GM12878 (cell line): ENCODE measurements at regions not wholly inside any gene's neighbourhood (a gene's known extent, or its start where the extent isn't known, plus 50 kb on each side); places are given as distances from the start of the nearest gene placed in this dataset.

ENCODE experiments used
- ATAC-seq: fragments of 200-7000 bp; cut with Tn5 transposase; 3 replicates; pipeline ENCODE4 v1.9.1; 2020; ENCODE audit warnings: mild to moderate bottlenecking, moderate library complexity
- BruUV-seq: library from RNA; stranded (reverse); fragments of 400-500 nt; replicated peaks from 2 replicates; lab custom pipeline; 2021; lab: Mats Ljungman, UMichigan
- CTCF ChIA-PET: fragments of 300-600 bp; sonication (Branson Sonifier 250); formaldehyde crosslinking; extraction: SDS; loops from one replicate; lab custom pipeline; 2021; ENCODE audit warnings: inconsistent platforms; lab: Yijun Ruan, JAX
- POLR2A ChIA-PET: fragments of 350-600 bp; formaldehyde crosslinking; extraction: SDS; loops from one replicate; lab custom pipeline; 2021; ENCODE audit warnings: inconsistent platforms; lab: Charles Lee
- RAD21 ChIA-PET: fragments of 300-600 bp; sonication (Branson Sonifier 250); formaldehyde crosslinking; loops from one replicate; lab custom pipeline; 2023; ENCODE audit warnings: antibody characterized with exemption; ENCODE audit not compliant: unreplicated experiment; lab: Charles Lee
- SMC1A ChIA-PET: fragments of 300-600 bp; sonication (Branson Sonifier 250); formaldehyde crosslinking; loops from one replicate; lab custom pipeline; 2023; ENCODE audit not compliant: unreplicated experiment, uncharacterized antibody; lab: Charles Lee
- DNase-seq: peaks from one replicate; pipeline ENCODE4 v3.0.0-alpha.2; 2011; ENCODE audit warnings: low read depth, low spot score
- FAIRE-seq: peaks from 3 replicates; lab custom pipeline; 2011; peaks lifted over from hg19 to GRCh38; lab: Jason Lieb, UNC
- H2AFZ ChIP-seq: 2 replicates; pipeline ENCODE4 v1.6.0; 2011; ENCODE audit warnings: low read depth, low read length, control low read depth; ENCODE audit not compliant: control insufficient read depth
- H3K27ac ChIP-seq: 2 replicates; pipeline ENCODE4 v1.5.1; 2011; ENCODE audit warnings: control low read depth; ENCODE audit not compliant: control insufficient read depth, insufficient read depth
- H3K27me3 ChIP-seq, 2 experiments: replicated peaks in 1 of 2; 2 replicates each; pipeline versions ENCODE4 v1.6.0 to v1.6.1; 2011; ENCODE audit warnings: low read length in 1 of 2; ENCODE audit not compliant: control insufficient read depth in 2 of 2, insufficient read depth in 2 of 2
- H3K36me3 ChIP-seq, 2 experiments: 2 replicates each; pipeline ENCODE4 v1.5.1; 2011; ENCODE audit warnings: low read length in 1 of 2; ENCODE audit not compliant: control insufficient read depth in 2 of 2, insufficient read depth in 2 of 2
- H3K4me1 ChIP-seq: 2 replicates; pipeline ENCODE4 v1.6.1; 2011; ENCODE audit warnings: mild to moderate bottlenecking, low read length, moderate library complexity, mixed read lengths; ENCODE audit not compliant: control insufficient read depth, insufficient read depth
- H3K4me2 ChIP-seq: 2 replicates; pipeline ENCODE4 v1.6.0; 2011; ENCODE audit warnings: control low read depth; ENCODE audit not compliant: control insufficient read depth, insufficient read depth
- H3K4me3 ChIP-seq: fragments of 200-600 bp; sonication (generic); 2 replicates; pipeline ENCODE4 v1.5.1; 2016
- H3K79me2 ChIP-seq: 2 replicates; pipeline ENCODE4 v1.6.0; 2011; ENCODE audit warnings: low read length; ENCODE audit not compliant: control insufficient read depth, insufficient read depth
- H3K9ac ChIP-seq: 2 replicates; pipeline ENCODE4 v1.8.0; 2011; ENCODE audit warnings: low read length, control low read depth, mixed read lengths; ENCODE audit not compliant: control insufficient read depth, insufficient read depth
- H3K9me3 ChIP-seq: replicated peaks from 3 replicates; pipeline ENCODE4 v1.5.1; 2011; ENCODE audit warnings: mild to moderate bottlenecking, low read length; ENCODE audit not compliant: control insufficient read depth, insufficient read depth
- H4K20me1 ChIP-seq: 2 replicates; pipeline ENCODE4 v1.6.0; 2011; ENCODE audit not compliant: control insufficient read depth, insufficient read depth
- ASH2L ChIP-seq: fragments of 300-600, 200-600 bp; sonication (generic); IDR thresholded peaks from 2 replicates; pipeline ENCODE4 v1.6.1; 2017; ENCODE audit warnings: low read depth, mild to moderate bottlenecking, borderline replicate concordance
- CHD4 ChIP-seq: fragments of 200-600 bp; sonication (generic); IDR thresholded peaks from 2 replicates; pipeline ENCODE4 v1.6.1; 2016; ENCODE audit warnings: mild to moderate bottlenecking
- DPF2 ChIP-seq: fragments of 450-650 bp; IDR thresholded peaks from 2 replicates; pipeline ENCODE4 v1.6.1; 2017; ENCODE audit warnings: mild to moderate bottlenecking
- FOS ChIP-seq: IDR thresholded peaks from 3 replicates; pipeline ENCODE4 v1.6.1; 2011; ENCODE audit warnings: borderline replicate concordance; ENCODE audit not compliant: insufficient read length; ENCODE audit errors: extremely low read depth
- IRF3 ChIP-seq: fragments of 450-650 bp; IDR thresholded peaks from 2 replicates; pipeline ENCODE4 v1.6.1; 2014; ENCODE audit warnings: mild to moderate bottlenecking
- JUND ChIP-seq: IDR thresholded peaks from 2 replicates; pipeline ENCODE4 v1.6.1; 2012; ENCODE audit warnings: low read depth, mild to moderate bottlenecking, low read length, improper control_type of control experiment, moderate library complexity
- NR2F1 ChIP-seq: fragments of 450-650 bp; conservative IDR thresholded peaks from 2 replicates; pipeline ENCODE4 v1.6.1; 2017; ENCODE audit warnings: mild to moderate bottlenecking
- SMAD5 ChIP-seq: IDR thresholded peaks from 2 replicates; pipeline ENCODE4 v1.6.1; 2016; ENCODE audit warnings: antibody characterized with exemption, low read depth
- SP1 ChIP-seq: IDR thresholded peaks from one replicate; pipeline ENCODE4 v1.6.1; 2011; ENCODE audit warnings: low read depth, low read length
- ZBTB40 ChIP-seq: fragments of 450-650 bp; IDR thresholded peaks from 2 replicates; pipeline ENCODE4 v1.6.1; 2016; ENCODE audit warnings: mild to moderate bottlenecking, moderate library complexity, borderline replicate concordance
- WGBS: methylation state at CpG from one replicate; pipeline ENCODE4 v1.1.6; 2016; ENCODE audit warnings: low lambda C conversion rate; ENCODE audit not compliant: insufficient replicate concordance, insufficient coverage; ENCODE audit errors: missing lambda C conversion rate; 5-methylcytosine and 5-hydroxymethylcytosine counted together
- in situ Hi-C: fragments of 300-500 bp; cut with MboI; formaldehyde crosslinking; loops from 9 replicates; pipeline ENCODE4 v1.14.3; 2018; ENCODE audit warnings: mixed read lengths
- intact Hi-C: fragments of 100-400 bp; cut with micrococcal nuclease; formaldehyde crosslinking; loops from one replicate; pipeline ENCODE4 v1.14.2; 2022; ENCODE audit not compliant: unreplicated experiment
- TF ChIP-seq, protein P1 (sequence below): IDR thresholded peaks from 2 replicates; pipeline ENCODE4 v1.6.1; 2011; ENCODE audit warnings: borderline replicate concordance, low read depth, mild to moderate bottlenecking, moderate library complexity, low read length; ENCODE audit not compliant: insufficient read depth, poor library complexity, severe bottlenecking
- TF ChIP-seq, protein P2 (sequence below): fragments of 450-650 bp; IDR thresholded peaks from 2 replicates; pipeline ENCODE4 v1.6.1; 2016; ENCODE audit warnings: mild to moderate bottlenecking
- TF ChIP-seq, protein P3 (sequence below): fragments of 450-650 bp; formaldehyde crosslinking; IDR thresholded peaks from 2 replicates; pipeline ENCODE4 v1.5.0; 2022; ENCODE audit warnings: mild to moderate bottlenecking, missing genetic modification characterization

- ChIA-PET RAD21 (interaction anchor here (0.8 to 6.6 kb wide), 7 partner anchors 14 to 340 kb away, joined by 3 to 96 read pairs (median 29); no protein-coding TSS in a partner anchor), CTCF (interaction anchor here (6.7 to 6.8 kb wide), 2 partner anchors 56 to 107 kb away, joined by 52 to 77 read pairs; no protein-coding TSS in a partner anchor), SMC1A (interaction anchor here (0.7 to 6.7 kb wide), 14 partner anchors 7 to 213 kb away, joined by 3 to 116 read pairs (median 3); no protein-coding TSS in a partner anchor), POLR2A (interaction anchor here (1.1 kb wide), 1 partner anchor 9 kb away, joined by 4 read pairs; no protein-coding TSS in a partner anchor)
- no peaks in the 10 kb centered on the region for H3K36me3 ChIP-seq
- no peaks in the 10 kb centered on the region for H3K9me3 ChIP-seq
- no peak overlapping the region for H3K9ac ChIP-seq
- no peaks in the 10 kb centered on the region for H3K4me1 ChIP-seq
- H4K20me1 ChIP-seq, result no peaks in the 10 kb centered on the region
- in situ Hi-C loops (no loop called here), intact Hi-C loops (loop anchor here (10.0 kb wide), 2 partner anchors 252 to 358 kb away; no protein-coding TSS in a partner anchor)
- no peak overlapping the region for H3K4me2 ChIP-seq
- H3K27me3 ChIP-seq, result no peaks in the 10 kb centered on the region
- H3K79me2 ChIP-seq, result no peaks in the 10 kb centered on the region
- H3K4me3 ChIP-seq, result no peak overlapping the region
- no TSS peak for BruUV-seq
- no peak for DNase-seq
- 64% methylated on average over 1 of the region's 1 CpG for WGBS
- no peak overlapping the region for H2AFZ ChIP-seq
- no peak for FAIRE-seq
- no peak for ATAC-seq
- H3K27ac ChIP-seq, result no peak overlapping the region
- TF ChIP-seq, protein P1, sequence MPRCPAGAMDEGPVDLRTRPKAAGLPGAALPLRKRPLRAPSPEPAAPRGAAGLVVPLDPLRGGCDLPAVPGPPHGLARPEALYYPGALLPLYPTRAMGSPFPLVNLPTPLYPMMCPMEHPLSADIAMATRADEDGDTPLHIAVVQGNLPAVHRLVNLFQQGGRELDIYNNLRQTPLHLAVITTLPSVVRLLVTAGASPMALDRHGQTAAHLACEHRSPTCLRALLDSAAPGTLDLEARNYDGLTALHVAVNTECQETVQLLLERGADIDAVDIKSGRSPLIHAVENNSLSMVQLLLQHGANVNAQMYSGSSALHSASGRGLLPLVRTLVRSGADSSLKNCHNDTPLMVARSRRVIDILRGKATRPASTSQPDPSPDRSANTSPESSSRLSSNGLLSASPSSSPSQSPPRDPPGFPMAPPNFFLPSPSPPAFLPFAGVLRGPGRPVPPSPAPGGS, result no peak
- TF ChIP-seq FOS, result no peak
- no peak for TF ChIP-seq SP1
- TF ChIP-seq DPF2, result no peak
- TF ChIP-seq, protein P2, sequence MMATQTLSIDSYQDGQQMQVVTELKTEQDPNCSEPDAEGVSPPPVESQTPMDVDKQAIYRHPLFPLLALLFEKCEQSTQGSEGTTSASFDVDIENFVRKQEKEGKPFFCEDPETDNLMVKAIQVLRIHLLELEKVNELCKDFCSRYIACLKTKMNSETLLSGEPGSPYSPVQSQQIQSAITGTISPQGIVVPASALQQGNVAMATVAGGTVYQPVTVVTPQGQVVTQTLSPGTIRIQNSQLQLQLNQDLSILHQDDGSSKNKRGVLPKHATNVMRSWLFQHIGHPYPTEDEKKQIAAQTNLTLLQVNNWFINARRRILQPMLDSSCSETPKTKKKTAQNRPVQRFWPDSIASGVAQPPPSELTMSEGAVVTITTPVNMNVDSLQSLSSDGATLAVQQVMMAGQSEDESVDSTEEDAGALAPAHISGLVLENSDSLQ, result no peak
- TF ChIP-seq JUND, result no peak
- TF ChIP-seq NR2F1, result no peak
- TF ChIP-seq, protein P3, sequence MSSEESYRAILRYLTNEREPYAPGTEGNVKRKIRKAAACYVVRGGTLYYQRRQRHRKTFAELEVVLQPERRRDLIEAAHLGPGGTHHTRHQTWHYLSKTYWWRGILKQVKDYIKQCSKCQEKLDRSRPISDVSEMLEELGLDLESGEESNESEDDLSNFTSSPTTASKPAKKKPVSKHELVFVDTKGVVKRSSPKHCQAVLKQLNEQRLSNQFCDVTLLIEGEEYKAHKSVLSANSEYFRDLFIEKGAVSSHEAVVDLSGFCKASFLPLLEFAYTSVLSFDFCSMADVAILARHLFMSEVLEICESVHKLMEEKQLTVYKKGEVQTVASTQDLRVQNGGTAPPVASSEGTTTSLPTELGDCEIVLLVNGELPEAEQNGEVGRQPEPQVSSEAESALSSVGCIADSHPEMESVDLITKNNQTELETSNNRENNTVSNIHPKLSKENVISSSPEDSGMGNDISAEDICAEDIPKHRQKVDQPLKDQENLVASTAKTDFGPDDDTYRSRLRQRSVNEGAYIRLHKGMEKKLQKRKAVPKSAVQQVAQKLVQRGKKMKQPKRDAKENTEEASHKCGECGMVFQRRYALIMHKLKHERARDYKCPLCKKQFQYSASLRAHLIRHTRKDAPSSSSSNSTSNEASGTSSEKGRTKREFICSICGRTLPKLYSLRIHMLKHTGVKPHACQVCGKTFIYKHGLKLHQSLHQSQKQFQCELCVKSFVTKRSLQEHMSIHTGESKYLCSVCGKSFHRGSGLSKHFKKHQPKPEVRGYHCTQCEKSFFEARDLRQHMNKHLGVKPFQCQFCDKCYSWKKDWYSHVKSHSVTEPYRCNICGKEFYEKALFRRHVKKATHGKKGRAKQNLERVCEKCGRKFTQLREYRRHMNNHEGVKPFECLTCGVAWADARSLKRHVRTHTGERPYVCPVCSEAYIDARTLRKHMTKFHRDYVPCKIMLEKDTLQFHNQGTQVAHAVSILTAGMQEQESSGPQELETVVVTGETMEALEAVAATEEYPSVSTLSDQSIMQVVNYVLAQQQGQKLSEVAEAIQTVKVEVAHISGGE (CRISPR knock-in tag), result no peak
- no peak for TF ChIP-seq SMAD5
- no peak for TF ChIP-seq ASH2L
- no peak for TF ChIP-seq IRF3
- TF ChIP-seq ZBTB40, result no peak
- no peak for TF ChIP-seq CHD4
These were observed 244.3 kb downstream of the BARHL2 start for GRCh38 chr1:90472775-90473174.
